Tibial nerve (tissue), 4 donors: ENCODE measurements at regions not wholly inside any gene's neighbourhood (a gene's known extent, or its start where the extent isn't known, plus 50 kb on each side); places are given as distances from the start of the nearest gene placed in this dataset.

Source experiments
- DNase-seq, 2 donors: peaks; one replicate each; pipeline ENCODE4 v3.0.0-alpha.2; 2019; ENCODE audit warnings: low spot score in 2 of 2
- H3K27ac ChIP-seq, 4 donors: fragments of 200-600 bp; sonication (generic) in 3 of 4; one replicate each; pipeline ENCODE4 v1.5.1; 2017 to 2019; ENCODE audit warnings: mild to moderate bottlenecking in 1 of 4
- H3K27me3 ChIP-seq, 2 donors: fragments of 200-600 bp; sonication (generic) in 1 of 2; one replicate each; pipeline versions ENCODE4 v1.5.1 to v1.6.0; 2017 to 2019
- H3K36me3 ChIP-seq, 3 donors: fragments of 200-600 bp; sonication (generic); one replicate each; pipeline ENCODE4 v1.5.1; 2018 to 2019
- H3K4me1 ChIP-seq, 4 donors: fragments of 200-600 bp; sonication (generic) in 3 of 4; one replicate each; pipeline ENCODE4 v1.5.1; 2017 to 2019
- H3K4me3 ChIP-seq, 4 donors: fragments of 200-600 bp; sonication (generic) in 3 of 4; one replicate each; pipeline ENCODE4 v1.5.1; 2017 to 2019; ENCODE audit warnings: mild to moderate bottlenecking in 1 of 4, moderate library complexity in 1 of 4
- H3K9me3 ChIP-seq, 4 donors: fragments of 200-600 bp; sonication (generic) in 3 of 4; one replicate each; pipeline ENCODE4 v1.5.1; 2017 to 2019
- CTCF ChIP-seq, 5 experiments: fragments of 200-600 bp in 3 of 5; fragments of 450-650 bp in 2 of 5; sonication (generic) in 3 of 5; IDR thresholded peaks; one replicate each; pipeline ENCODE4 v1.5.1; 2016 to 2019; ENCODE audit warnings: antibody characterized with exemption in 5 of 5, mild to moderate bottlenecking in 3 of 5, moderate library complexity in 2 of 5
- EP300 ChIP-seq, 2 donors: sonication (generic); formaldehyde crosslinking; IDR thresholded peaks; one replicate each; pipeline ENCODE4 v1.6.1; 2017; ENCODE audit warnings: antibody characterized with exemption in 2 of 2, mild to moderate bottlenecking in 1 of 2
- POLR2A ChIP-seq, 2 donors: fragments of 450-650 bp; IDR thresholded peaks; one replicate each; pipeline ENCODE4 v1.6.1; 2017; ENCODE audit warnings: antibody characterized with exemption in 2 of 2, mild to moderate bottlenecking in 2 of 2, moderate library complexity in 2 of 2
- WGBS, 2 donors: methylation state at CpG; one replicate each; pipeline ENCODE4 v1.1.5; 2018; 5-methylcytosine and 5-hydroxymethylcytosine counted together

- Histone ChIP-seq H3K9me3 (no peaks in the 10 kb centered on the region), H3K36me3 (no peaks in the 10 kb centered on the region), H3K4me1 (peaks cover 0 to 49% (median 7%) of the 10 kb centered on the region in 4 donors), H3K4me3 (no peak overlapping the region), H3K27ac (peak overlapping the region in 1 of 4 donors; percentile 24), H3K27me3 (no peaks in the 10 kb centered on the region)
- DNase-seq = peak in 1 of 2 donors; percentile 67
- 76 to 81% methylated on average over 22 of the region's 22 CpGs for WGBS, 2 donors
- TF ChIP-seq EP300 (IDR thresholded peaks at IDR 0.05) = no peak
- TF ChIP-seq CTCF (IDR thresholded peaks at IDR 0.05) = no peak
- no peak for TF ChIP-seq POLR2A (IDR thresholded peaks at IDR 0.05)
Observed at GRCh38 chr1:228986093-228986904, 251.0 kb downstream of the RHOU start.

- H3K27me3 ChIP-seq = no peaks in the 10 kb centered on the region
- TF ChIP-seq POLR2A (IDR thresholded peaks at IDR 0.05) (no peak), CTCF (IDR thresholded peaks at IDR 0.05) (no peak), EP300 (IDR thresholded peaks at IDR 0.05) (no peak)
- no peak for DNase-seq
Observed at GRCh38 chr1:228987286-228987685, 252.0 kb downstream of the RHOU start.

GRCh38 chr1:228987736-228988506 lies 252.6 kb downstream of the RHOU start:
- Histone ChIP-seq H3K9me3 (no peaks in the 10 kb centered on the region), H3K27ac (no peak overlapping the region), H3K4me3 (no peak overlapping the region), H3K36me3 (no peaks in the 10 kb centered on the region), H3K4me1 (peaks cover 0 to 51% (median 10%) of the 10 kb centered on the region in 4 donors), H3K27me3 (no peaks in the 10 kb centered on the region)
- WGBS, 2 donors = 73 to 76% methylated on average over 12 to 14 of the region's 14 CpGs
- TF ChIP-seq EP300 (IDR thresholded peaks at IDR 0.05) (no peak), POLR2A (IDR thresholded peaks at IDR 0.05) (no peak), CTCF (IDR thresholded peaks at IDR 0.05) (no peak)
- no peak for DNase-seq

More at GRCh38 chr1:228987286-228987685, 252.0 kb downstream of the RHOU start:
- 84 to 97% methylated on average over 7 of the region's 7 CpGs for WGBS, 2 donors
- Histone ChIP-seq H3K36me3 (no peaks in the 10 kb centered on the region), H3K9me3 (no peaks in the 10 kb centered on the region), H3K27ac (no peak overlapping the region), H3K4me3 (no peak overlapping the region), H3K4me1 (peaks cover 0 to 49% (median 10%) of the 10 kb centered on the region in 4 donors)

- TF ChIP-seq CTCF (IDR thresholded peaks at IDR 0.05) (no peak), EP300 (IDR thresholded peaks at IDR 0.05) (peak in 1 of 2 donors; percentile 18), POLR2A (IDR thresholded peaks at IDR 0.05) (no peak)
- Histone ChIP-seq H3K4me1 (peaks cover 0 to 51% (median 10%) of the 10 kb centered on the region in 4 donors), H3K9me3 (no peaks in the 10 kb centered on the region), H3K4me3 (no peak overlapping the region), H3K27ac (peak overlapping the region in 2 of 4 donors; percentile 75 to 84), H3K36me3 (no peaks in the 10 kb centered on the region), H3K27me3 (no peaks in the 10 kb centered on the region)
- no peak for DNase-seq
- WGBS, 2 donors = 40 to 59% methylated on average over 6 of the region's 6 CpGs
Observed at GRCh38 chr1:228988664-228989063, 253.4 kb downstream of the RHOU start.

- no peak for DNase-seq
- Histone ChIP-seq H3K4me1 (peaks cover 0 to 51% (median 10%) of the 10 kb centered on the region in 4 donors), H3K27me3 (no peaks in the 10 kb centered on the region), H3K9me3 (no peaks in the 10 kb centered on the region), H3K4me3 (no peak overlapping the region), H3K36me3 (no peaks in the 10 kb centered on the region), H3K27ac (peak overlapping the region in 2 of 4 donors; percentile 75 to 84)
- TF ChIP-seq CTCF (IDR thresholded peaks at IDR 0.05) = no peak
- TF ChIP-seq POLR2A (IDR thresholded peaks at IDR 0.05) = no peak
- TF ChIP-seq EP300 (IDR thresholded peaks at IDR 0.05) = no peak
- WGBS, 2 donors = 72 to 74% methylated on average over 9 of the region's 9 CpGs
Observed at GRCh38 chr1:228989176-228989575, 253.9 kb downstream of the RHOU start.
